ENCODE measurements at regions not wholly inside any gene's neighbourhood (a gene's known extent, or its start where the extent isn't known, plus 50 kb on each side); places are given as distances from the start of the nearest gene placed in this dataset.

GRCh38 chr20:48079028-48079427, 293.7 kb upstream of the SULF2 start:
- Histone ChIP-seq H3K36me3 (ENCODE audit: control insufficient read depth in 1 of 2, insufficient read depth in 2 of 2, low read depth in 1 of 2, low read length in 2 of 2) (no peaks in the 10 kb centered on the region), H3K79me1 (replicated peaks; ENCODE audit: low read length, poor library complexity, severe bottlenecking) (no peaks in the 10 kb centered on the region), H3K9ac (ENCODE audit: low read length) (no peak overlapping the region), H4K8ac (ENCODE audit: low read length) (no peak overlapping the region), H2BK12ac (ENCODE audit: low read length in 2 of 2) (no peak overlapping the region), H3K14ac (ENCODE audit: low read length in 2 of 2) (no peak overlapping the region), H3K4me1 (ENCODE audit: control insufficient read depth, insufficient read depth, low read depth, low read length) (no peaks in the 10 kb centered on the region), H3K18ac (ENCODE audit: low read depth in 1 of 2, low read length in 2 of 2) (no peak overlapping the region), H2AK5ac (ENCODE audit: low read length, severe bottlenecking) (no peak overlapping the region), H3K27me3 (ENCODE audit: control insufficient read depth in 1 of 2, insufficient read depth in 1 of 2, low read length in 2 of 2) (peaks cover 23 to 42% of the 10 kb centered on the region in 2 experiments), H3K27ac (ENCODE audit: low read length, poor library complexity, severe bottlenecking) (no peak overlapping the region), H3K23ac (ENCODE audit: low read length in 2 of 2) (no peak overlapping the region), H2BK5ac (ENCODE audit: low read depth, low read length, poor library complexity, severe bottlenecking) (no peak overlapping the region), H3K4me3 (ENCODE audit: insufficient read depth in 1 of 2, low read depth in 1 of 2, low read length in 2 of 2) (no peak overlapping the region), H2AFZ (ENCODE audit: low read depth, low read length) (no peak overlapping the region), H2BK15ac (ENCODE audit: low read depth, poor library complexity, severe bottlenecking) (no peak overlapping the region), H4K91ac (ENCODE audit: low read length) (no peak overlapping the region), H3K9me3 (ENCODE audit: control insufficient read depth, low read length) (no peaks in the 10 kb centered on the region), H3K4ac (ENCODE audit: low read depth in 1 of 2, low read length in 2 of 2) (no peak overlapping the region), H3K4me2 (ENCODE audit: low read length, poor library complexity, severe bottlenecking) (no peak overlapping the region), H2BK120ac (ENCODE audit: low read depth, low read length) (no peak overlapping the region)
- no peak for DNase-seq
- WGBS = 86% methylated on average over 5 of the region's 5 CpGs

- H3K4me1 ChIP-seq (ENCODE audit: control insufficient read depth, insufficient read depth, low read depth, low read length) = no peaks in the 10 kb centered on the region
- H3K4me2 ChIP-seq (ENCODE audit: low read length, poor library complexity, severe bottlenecking) = no peak overlapping the region
- H3K36me3 ChIP-seq (ENCODE audit: control insufficient read depth in 1 of 2, insufficient read depth in 2 of 2, low read depth in 1 of 2, low read length in 2 of 2) = no peaks in the 10 kb centered on the region
- H3K23ac ChIP-seq (ENCODE audit: low read length in 2 of 2) = no peak overlapping the region
- no peak for DNase-seq
- no peak overlapping the region for H3K27ac ChIP-seq (ENCODE audit: low read length, poor library complexity, severe bottlenecking)
- H3K18ac ChIP-seq (ENCODE audit: low read depth in 1 of 2, low read length in 2 of 2) = no peak overlapping the region
- H3K9me3 ChIP-seq (ENCODE audit: control insufficient read depth, low read length) = no peaks in the 10 kb centered on the region
- H3K14ac ChIP-seq (ENCODE audit: low read length in 2 of 2) = no peak overlapping the region
- H2AK5ac ChIP-seq (ENCODE audit: low read length, severe bottlenecking) = no peak overlapping the region
- H2BK120ac ChIP-seq (ENCODE audit: low read depth, low read length) = no peak overlapping the region
- no peak overlapping the region for H3K4me3 ChIP-seq (ENCODE audit: insufficient read depth in 1 of 2, low read depth in 1 of 2, low read length in 2 of 2)
- no peak overlapping the region for H4K8ac ChIP-seq (ENCODE audit: low read length)
- H3K27me3 ChIP-seq (ENCODE audit: control insufficient read depth in 1 of 2, insufficient read depth in 1 of 2, low read length in 2 of 2) = peaks cover 26 to 44% of the 10 kb centered on the region in 2 experiments
- no peak overlapping the region for H3K9ac ChIP-seq (ENCODE audit: low read length)
- H4K91ac ChIP-seq (ENCODE audit: low read length) = no peak overlapping the region
- no peak overlapping the region for H2BK12ac ChIP-seq (ENCODE audit: low read length in 2 of 2)
- H3K79me1 ChIP-seq (replicated peaks; ENCODE audit: low read length, poor library complexity, severe bottlenecking) = no peaks in the 10 kb centered on the region
- WGBS = 59% methylated on average over 6 of the region's 6 CpGs
- no peak overlapping the region for H2AFZ ChIP-seq (ENCODE audit: low read depth, low read length)
- no peak overlapping the region for H3K4ac ChIP-seq (ENCODE audit: low read depth in 1 of 2, low read length in 2 of 2)
- H2BK15ac ChIP-seq (ENCODE audit: low read depth, poor library complexity, severe bottlenecking) = no peak overlapping the region
- no peak overlapping the region for H2BK5ac ChIP-seq (ENCODE audit: low read depth, low read length, poor library complexity, severe bottlenecking)
Observed at GRCh38 chr20:48076747-48077146, 291.5 kb upstream of the SULF2 start.

- Histone ChIP-seq H3K27ac (ENCODE audit: low read length, poor library complexity, severe bottlenecking) (no peak overlapping the region), H2AFZ (ENCODE audit: low read depth, low read length) (no peak overlapping the region), H2AK5ac (ENCODE audit: low read length, severe bottlenecking) (no peak overlapping the region), H3K4me1 (ENCODE audit: control insufficient read depth, insufficient read depth, low read depth, low read length) (no peaks in the 10 kb centered on the region), H3K4me3 (ENCODE audit: insufficient read depth in 1 of 2, low read depth in 1 of 2, low read length in 2 of 2) (no peak overlapping the region), H3K9me3 (ENCODE audit: control insufficient read depth, low read length) (no peaks in the 10 kb centered on the region), H3K18ac (ENCODE audit: low read depth in 1 of 2, low read length in 2 of 2) (no peak overlapping the region), H3K27me3 (ENCODE audit: control insufficient read depth in 1 of 2, insufficient read depth in 1 of 2, low read length in 2 of 2) (peaks cover 29 to 44% of the 10 kb centered on the region in 2 experiments), H3K9ac (ENCODE audit: low read length) (no peak overlapping the region), H3K4me2 (ENCODE audit: low read length, poor library complexity, severe bottlenecking) (no peak overlapping the region), H3K4ac (ENCODE audit: low read depth in 1 of 2, low read length in 2 of 2) (no peak overlapping the region), H2BK5ac (ENCODE audit: low read depth, low read length, poor library complexity, severe bottlenecking) (no peak overlapping the region), H4K8ac (ENCODE audit: low read length) (no peak overlapping the region), H2BK120ac (ENCODE audit: low read depth, low read length) (no peak overlapping the region), H4K91ac (ENCODE audit: low read length) (no peak overlapping the region), H2BK12ac (ENCODE audit: low read length in 2 of 2) (no peak overlapping the region), H3K79me1 (replicated peaks; ENCODE audit: low read length, poor library complexity, severe bottlenecking) (no peaks in the 10 kb centered on the region), H3K36me3 (ENCODE audit: control insufficient read depth in 1 of 2, insufficient read depth in 2 of 2, low read depth in 1 of 2, low read length in 2 of 2) (no peaks in the 10 kb centered on the region), H3K14ac (ENCODE audit: low read length in 2 of 2) (no peak overlapping the region), H3K23ac (ENCODE audit: low read length in 2 of 2) (no peak overlapping the region), H2BK15ac (ENCODE audit: low read depth, poor library complexity, severe bottlenecking) (no peak overlapping the region)
- DNase-seq = no peak
- WGBS = 93% methylated on average over 11 of the region's 11 CpGs
Observed at GRCh38 chr20:48076247-48076646, 291.0 kb upstream of the SULF2 start.

GRCh38 chr20:48075591-48076174, 290.4 kb upstream of the SULF2 start:
- H3K36me3 ChIP-seq (ENCODE audit: control insufficient read depth in 1 of 2, insufficient read depth in 2 of 2, low read depth in 1 of 2, low read length in 2 of 2) = no peaks in the 10 kb centered on the region
- H2BK15ac ChIP-seq (ENCODE audit: low read depth, poor library complexity, severe bottlenecking) = no peak overlapping the region
- H4K91ac ChIP-seq (ENCODE audit: low read length) = no peak overlapping the region
- no peak overlapping the region for H3K14ac ChIP-seq (ENCODE audit: low read length in 2 of 2)
- no peak overlapping the region for H3K4ac ChIP-seq (ENCODE audit: low read depth in 1 of 2, low read length in 2 of 2)
- H3K4me3 ChIP-seq (ENCODE audit: insufficient read depth in 1 of 2, low read depth in 1 of 2, low read length in 2 of 2) = no peak overlapping the region
- H3K23ac ChIP-seq (ENCODE audit: low read length in 2 of 2) = no peak overlapping the region
- H2BK12ac ChIP-seq (ENCODE audit: low read length in 2 of 2) = no peak overlapping the region
- no peaks in the 10 kb centered on the region for H3K4me1 ChIP-seq (ENCODE audit: control insufficient read depth, insufficient read depth, low read depth, low read length)
- H3K4me2 ChIP-seq (ENCODE audit: low read length, poor library complexity, severe bottlenecking) = no peak overlapping the region
- no peak overlapping the region for H3K9ac ChIP-seq (ENCODE audit: low read length)
- no peak overlapping the region for H3K18ac ChIP-seq (ENCODE audit: low read depth in 1 of 2, low read length in 2 of 2)
- no peaks in the 10 kb centered on the region for H3K9me3 ChIP-seq (ENCODE audit: control insufficient read depth, low read length)
- H4K8ac ChIP-seq (ENCODE audit: low read length) = no peak overlapping the region
- H2BK5ac ChIP-seq (ENCODE audit: low read depth, low read length, poor library complexity, severe bottlenecking) = no peak overlapping the region
- no peak for DNase-seq
- no peak overlapping the region for H2AK5ac ChIP-seq (ENCODE audit: low read length, severe bottlenecking)
- WGBS = 93% methylated on average over 6 of the region's 7 CpGs
- no peak overlapping the region for H2AFZ ChIP-seq (ENCODE audit: low read depth, low read length)
- no peaks in the 10 kb centered on the region for H3K79me1 ChIP-seq (replicated peaks; ENCODE audit: low read length, poor library complexity, severe bottlenecking)
- H2BK120ac ChIP-seq (ENCODE audit: low read depth, low read length) = no peak overlapping the region
- no peak overlapping the region for H3K27ac ChIP-seq (ENCODE audit: low read length, poor library complexity, severe bottlenecking)
- peaks cover 33 to 47% of the 10 kb centered on the region in 2 experiments for H3K27me3 ChIP-seq (ENCODE audit: control insufficient read depth in 1 of 2, insufficient read depth in 1 of 2, low read length in 2 of 2)
